Loucy (cell line): ENCODE measurements at regions not wholly inside any gene's neighbourhood (a gene's known extent, or its start where the extent isn't known, plus 50 kb on each side); places are given as distances from the start of the nearest gene placed in this dataset.

Experiments used
- EZH2phosphoT487 ChIP-seq: fragments of 200-600 bp; IDR thresholded peaks from 2 replicates; pipeline ENCODE4 v1.6.1; 2018; ENCODE audit warnings: antibody characterized with exemption, mild to moderate bottlenecking, moderate library complexity, borderline replicate concordance
- TF ChIP-seq, protein P1 (sequence below): fragments of 200-600 bp; sonication (generic); conservative IDR thresholded peaks from 2 replicates; pipeline ENCODE4 v1.5.1; 2014; ENCODE audit warnings: mild to moderate bottlenecking, antibody characterized with exemption, low read length

- TF ChIP-seq, protein P1, sequence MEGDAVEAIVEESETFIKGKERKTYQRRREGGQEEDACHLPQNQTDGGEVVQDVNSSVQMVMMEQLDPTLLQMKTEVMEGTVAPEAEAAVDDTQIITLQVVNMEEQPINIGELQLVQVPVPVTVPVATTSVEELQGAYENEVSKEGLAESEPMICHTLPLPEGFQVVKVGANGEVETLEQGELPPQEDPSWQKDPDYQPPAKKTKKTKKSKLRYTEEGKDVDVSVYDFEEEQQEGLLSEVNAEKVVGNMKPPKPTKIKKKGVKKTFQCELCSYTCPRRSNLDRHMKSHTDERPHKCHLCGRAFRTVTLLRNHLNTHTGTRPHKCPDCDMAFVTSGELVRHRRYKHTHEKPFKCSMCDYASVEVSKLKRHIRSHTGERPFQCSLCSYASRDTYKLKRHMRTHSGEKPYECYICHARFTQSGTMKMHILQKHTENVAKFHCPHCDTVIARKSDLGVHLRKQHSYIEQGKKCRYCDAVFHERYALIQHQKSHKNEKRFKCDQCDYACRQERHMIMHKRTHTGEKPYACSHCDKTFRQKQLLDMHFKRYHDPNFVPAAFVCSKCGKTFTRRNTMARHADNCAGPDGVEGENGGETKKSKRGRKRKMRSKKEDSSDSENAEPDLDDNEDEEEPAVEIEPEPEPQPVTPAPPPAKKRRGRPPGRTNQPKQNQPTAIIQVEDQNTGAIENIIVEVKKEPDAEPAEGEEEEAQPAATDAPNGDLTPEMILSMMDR = no peak
- TF ChIP-seq EZH2phosphoT487 = no peak
These were observed 81.5 kb upstream of the LYPLAL1 start for GRCh38 chr1:219092206-219092605.
